Coronary artery (tissue), 2 donors: ENCODE measurements at regions not wholly inside any gene's neighbourhood (a gene's known extent, or its start where the extent isn't known, plus 50 kb on each side); places are given as distances from the start of the nearest gene placed in this dataset.

ENCODE experiments used
- DNase-seq: peaks from one replicate; pipeline ENCODE4 v3.0.0-alpha.2; 2017; ENCODE audit warnings: low spot score
- H3K27ac ChIP-seq, 2 donors: fragments of 200-600 bp; sonication (generic); one replicate each; pipeline ENCODE4 v1.5.1; 2016 to 2019
- H3K4me3 ChIP-seq: fragments of 200-600 bp; sonication (generic); 2 replicates; pipeline ENCODE4 v1.5.1; 2016; ENCODE audit warnings: mild to moderate bottlenecking, moderate library complexity
- CTCF ChIP-seq: fragments of 200-600 bp; sonication (generic); IDR thresholded peaks from one replicate; pipeline ENCODE4 v1.5.1; 2019; ENCODE audit warnings: antibody characterized with exemption

GRCh38 chr3:36155515-36155914, 224.8 kb upstream of the STAC start:
- TF ChIP-seq CTCF: no peak
- Histone ChIP-seq H3K27ac (no peak overlapping the region), H3K4me3 (no peak overlapping the region)
- DNase-seq: no peak

DNA sequence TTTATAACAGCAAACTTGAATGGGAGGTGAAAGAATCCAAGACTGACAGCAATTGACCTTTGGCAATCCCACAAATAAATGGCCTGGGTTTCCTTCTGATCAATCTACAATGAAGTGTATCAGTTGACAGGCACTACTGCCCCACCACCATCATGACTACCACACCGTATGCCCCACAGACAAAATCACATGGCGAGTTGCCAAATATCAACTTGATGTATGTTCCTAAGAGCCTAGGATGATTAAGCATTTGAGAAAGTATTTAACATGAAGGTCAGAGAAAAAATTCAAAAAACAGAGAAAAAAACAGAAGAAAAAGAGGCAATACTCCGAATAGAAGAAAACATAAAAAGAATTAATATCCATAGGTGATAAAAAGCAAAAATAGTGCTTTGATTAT, 215.9 kb upstream of the STAC start:
- TF ChIP-seq CTCF: no peak
- Histone ChIP-seq H3K27ac (no peak overlapping the region), H3K4me3 (no peak overlapping the region)
- no peak for DNase-seq

GRCh38 chr3:36165509-36166290, 214.6 kb upstream of the STAC start:
- no peak overlapping the region for H3K4me3 ChIP-seq
- no peak for TF ChIP-seq CTCF
- H3K27ac ChIP-seq: no peak overlapping the region
- DNase-seq: no peak

GRCh38 chr3:36166477-36166876, 213.8 kb upstream of the STAC start:
- H3K27ac ChIP-seq: no peak overlapping the region
- no peak for DNase-seq
- TF ChIP-seq CTCF: no peak
- H3K4me3 ChIP-seq: no peak overlapping the region

- Histone ChIP-seq H3K27ac (no peak overlapping the region), H3K4me3 (no peak overlapping the region)
- TF ChIP-seq CTCF: no peak
- DNase-seq: no peak
Observed at GRCh38 chr3:36172699-36173098, 207.6 kb upstream of the STAC start.

- DNase-seq: no peak
- no peak for TF ChIP-seq CTCF
- Histone ChIP-seq H3K4me3 (no peak overlapping the region), H3K27ac (no peak overlapping the region)
Observed at GRCh38 chr3:36175113-36175812, 205.0 kb upstream of the STAC start.
